Keratinocyte (primary cell): ENCODE measurements at regions not wholly inside any gene's neighbourhood (a gene's known extent, or its start where the extent isn't known, plus 50 kb on each side); places are given as distances from the start of the nearest gene placed in this dataset.

Experiments used
- EZH2 ChIP-seq: IDR thresholded peaks from one replicate; pipeline ENCODE4 v1.6.1; 2012; ENCODE audit warnings: inconsistent platforms, mild to moderate bottlenecking, low read length, moderate library complexity
- TF ChIP-seq, protein P1 (sequence below), 3 experiments: IDR thresholded peaks in 1 of 3; conservative IDR thresholded peaks in 1 of 3; optimal IDR thresholded peaks in 1 of 3; 2 replicates in 2 of 3; 3 replicates in 1 of 3; pipeline versions ENCODE3 to v1.5.1; 2011; ENCODE audit warnings: low read length in 3 of 3, mild to moderate bottlenecking in 3 of 3, moderate library complexity in 2 of 3, control low read depth in 1 of 3, inconsistent platforms in 1 of 3; ENCODE audit not compliant: insufficient read depth in 2 of 3; ENCODE audit errors: extremely low read depth in 1 of 3

DNA sequence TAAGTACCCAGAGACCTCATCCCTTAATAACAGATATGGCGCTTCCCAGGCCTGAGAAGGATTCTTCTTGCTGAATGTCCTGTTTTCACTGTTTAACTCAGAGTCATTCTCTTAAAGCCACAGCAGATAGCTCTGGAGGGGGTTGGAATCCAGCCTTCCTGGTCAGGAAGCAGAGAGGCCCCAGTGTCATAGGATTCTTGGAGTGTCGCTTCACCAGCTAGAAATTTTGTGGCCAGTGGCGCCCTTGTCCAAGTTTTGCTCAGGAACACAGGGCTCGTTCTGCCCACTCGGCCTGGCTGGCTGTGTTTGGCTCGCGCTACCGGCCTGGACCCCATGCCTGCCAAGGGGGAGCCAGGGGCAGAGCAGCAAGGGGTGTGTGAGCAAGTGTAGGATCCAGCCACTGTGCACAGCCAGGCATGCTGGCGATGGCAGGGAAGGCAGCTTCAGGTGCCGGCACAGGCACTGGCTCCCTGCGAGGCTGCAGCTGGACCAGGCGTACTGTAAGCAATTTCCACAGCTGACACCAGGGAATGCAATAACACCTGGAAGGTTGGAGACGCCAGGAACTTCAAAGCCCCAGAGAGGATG lies 214.8 kb upstream of the SESN3 start:
- TF ChIP-seq, protein P1, sequence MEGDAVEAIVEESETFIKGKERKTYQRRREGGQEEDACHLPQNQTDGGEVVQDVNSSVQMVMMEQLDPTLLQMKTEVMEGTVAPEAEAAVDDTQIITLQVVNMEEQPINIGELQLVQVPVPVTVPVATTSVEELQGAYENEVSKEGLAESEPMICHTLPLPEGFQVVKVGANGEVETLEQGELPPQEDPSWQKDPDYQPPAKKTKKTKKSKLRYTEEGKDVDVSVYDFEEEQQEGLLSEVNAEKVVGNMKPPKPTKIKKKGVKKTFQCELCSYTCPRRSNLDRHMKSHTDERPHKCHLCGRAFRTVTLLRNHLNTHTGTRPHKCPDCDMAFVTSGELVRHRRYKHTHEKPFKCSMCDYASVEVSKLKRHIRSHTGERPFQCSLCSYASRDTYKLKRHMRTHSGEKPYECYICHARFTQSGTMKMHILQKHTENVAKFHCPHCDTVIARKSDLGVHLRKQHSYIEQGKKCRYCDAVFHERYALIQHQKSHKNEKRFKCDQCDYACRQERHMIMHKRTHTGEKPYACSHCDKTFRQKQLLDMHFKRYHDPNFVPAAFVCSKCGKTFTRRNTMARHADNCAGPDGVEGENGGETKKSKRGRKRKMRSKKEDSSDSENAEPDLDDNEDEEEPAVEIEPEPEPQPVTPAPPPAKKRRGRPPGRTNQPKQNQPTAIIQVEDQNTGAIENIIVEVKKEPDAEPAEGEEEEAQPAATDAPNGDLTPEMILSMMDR (optimal IDR thresholded peaks at IDR 0.05 in 1 of 3, IDR thresholded peaks at IDR 0.05 in 1 of 3, conservative IDR thresholded peaks at IDR 0.05 in 1 of 3; ENCODE audit: extremely low read depth in 1 of 3, insufficient read depth in 2 of 3, low read length in 3 of 3): no peak
- TF ChIP-seq EZH2: no peak
